ENCODE measurements at regions not wholly inside any gene's neighbourhood (a gene's known extent, or its start where the extent isn't known, plus 50 kb on each side); places are given as distances from the start of the nearest gene placed in this dataset.
"Not testable (repeated sequence)": the region's sequence is repeated elsewhere in the genome, so short reads cannot be mapped to it uniquely, and the experiment has no call there.

- no peak for ATAC-seq
Observed at GRCh38 chr18:35876243-35876642, 96.2 kb upstream of the RMP24 start.

DNA sequence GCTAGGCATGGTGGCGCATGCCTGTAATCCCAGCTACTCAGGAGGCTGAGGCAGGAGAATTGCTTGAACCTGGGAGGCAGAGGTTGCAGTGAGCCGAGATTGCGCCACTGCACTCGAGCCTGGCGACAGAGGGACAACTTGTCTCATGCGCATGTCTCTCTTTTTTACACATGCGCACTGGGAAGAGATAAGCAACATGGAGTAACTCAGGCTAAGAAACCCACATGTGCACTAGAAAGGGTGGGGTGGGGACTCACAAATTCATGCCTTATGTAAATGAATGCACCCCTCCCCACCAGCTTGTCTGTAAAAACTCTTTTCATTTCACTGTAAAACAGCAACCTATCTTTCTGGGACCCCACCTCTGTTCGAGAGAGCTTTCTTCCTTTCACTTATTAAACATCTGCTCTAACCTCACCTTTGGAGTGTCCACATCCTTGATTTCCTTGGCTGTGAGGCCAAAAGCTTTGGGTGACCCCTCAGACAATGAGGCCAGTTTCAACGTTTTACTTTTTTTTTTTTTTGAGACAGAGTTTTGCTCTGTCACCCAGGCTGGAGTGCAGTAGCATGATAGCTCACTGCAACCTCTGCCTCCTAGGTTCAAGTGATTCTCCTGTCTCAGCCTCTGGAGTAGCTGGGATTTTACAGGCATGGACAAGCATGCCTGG, 91.6 kb upstream of the RMP24 start:
- no peak for ATAC-seq

DNA sequence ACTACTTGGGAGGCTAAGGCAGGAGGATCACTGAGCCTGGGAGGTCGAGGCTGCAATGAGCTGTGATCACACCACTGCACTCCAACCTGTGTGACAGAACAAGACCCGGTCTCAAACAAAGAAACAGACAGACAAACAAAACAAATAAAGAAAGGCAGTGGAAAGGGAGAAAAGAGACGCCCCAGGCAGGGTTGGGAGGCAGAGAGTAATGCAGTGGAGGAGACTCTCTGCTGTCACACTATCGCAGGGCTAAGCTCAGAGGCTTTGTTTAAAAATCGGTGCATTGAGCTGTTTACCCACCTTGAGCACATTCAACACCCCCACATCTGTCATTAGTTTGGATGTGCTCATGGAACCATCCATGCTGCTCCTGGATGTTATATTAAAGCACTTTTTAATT, 84.2 kb upstream of the RMP24 start:
- no peak for ATAC-seq

DNA sequence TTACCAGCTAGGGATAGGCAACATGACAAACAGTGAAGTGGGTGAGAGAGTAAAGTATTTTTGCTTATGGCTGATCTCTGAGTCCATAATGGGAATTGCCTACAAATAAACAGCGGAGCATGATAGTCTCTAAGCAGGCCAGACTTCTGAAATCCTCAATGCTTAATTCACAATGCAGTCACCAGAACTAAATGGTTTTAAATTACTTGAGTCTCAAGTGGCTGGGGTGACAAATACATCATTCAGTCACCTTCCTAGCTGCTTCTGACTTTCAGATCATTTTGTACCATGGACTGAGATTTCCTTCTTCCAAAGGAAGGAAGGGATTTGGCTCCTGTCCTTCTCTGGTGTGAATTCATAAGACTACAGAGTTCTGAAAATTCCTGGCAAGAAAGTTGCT, 82.8 kb upstream of the RMP24 start:
- no peak for ATAC-seq

DNA sequence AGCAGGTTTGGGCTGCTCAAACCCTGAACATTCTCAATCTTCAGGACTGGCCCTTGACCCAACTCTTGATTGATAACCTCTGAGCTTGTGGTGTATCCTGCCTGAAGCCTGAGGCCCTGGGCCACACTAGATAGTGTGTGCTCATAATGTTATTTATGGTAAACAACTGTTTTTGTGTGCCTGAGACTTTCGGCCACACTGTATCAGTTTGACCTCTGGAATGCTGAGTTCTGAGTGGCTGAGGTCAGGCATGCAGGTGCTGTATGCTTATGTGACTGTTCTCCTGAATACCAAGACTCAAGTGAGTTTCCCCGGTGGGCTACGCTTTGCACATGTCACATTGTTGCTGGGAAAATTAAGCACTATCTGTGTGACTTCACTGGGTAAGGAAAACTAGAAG, 82.2 kb upstream of the RMP24 start:
- ATAC-seq: no peak

- no peak for ATAC-seq
Observed at GRCh38 chr18:35892118-35892517, 80.4 kb upstream of the RMP24 start.

- ATAC-seq: not testable (repeated sequence)
Observed at GRCh38 chr18:35897481-35897880, 75.0 kb upstream of the RMP24 start.

- ATAC-seq: peak; percentile 10
Observed at GRCh38 chr18:35904389-35905037, 68.0 kb upstream of the RMP24 start.

DNA sequence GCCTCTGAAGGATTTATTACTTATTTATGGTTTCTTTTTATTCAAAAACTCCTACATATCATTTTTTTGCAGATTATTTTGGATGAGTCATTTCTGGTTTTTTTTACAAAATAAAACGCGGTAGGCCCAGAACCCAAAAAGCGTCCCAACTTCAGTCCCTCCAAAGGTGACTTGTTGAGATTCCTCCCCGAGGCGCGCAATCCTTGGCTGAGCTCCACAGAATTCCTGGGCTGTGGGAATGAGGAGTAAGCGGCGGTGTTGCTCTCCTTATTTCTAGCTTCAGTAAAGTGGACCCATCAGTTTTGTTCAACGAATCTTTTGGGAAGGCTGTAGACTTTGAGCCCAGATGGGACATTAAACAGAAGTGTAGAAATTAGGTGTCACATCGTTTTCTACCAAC, 67.0 kb upstream of the RMP24 start:
- ATAC-seq: no peak

- not testable (repeated sequence) for ATAC-seq
Observed at GRCh38 chr18:35906291-35906690, 66.2 kb upstream of the RMP24 start.

- no peak for ATAC-seq
Observed at GRCh38 chr18:35910327-35910726, 62.2 kb upstream of the RMP24 start.

DNA sequence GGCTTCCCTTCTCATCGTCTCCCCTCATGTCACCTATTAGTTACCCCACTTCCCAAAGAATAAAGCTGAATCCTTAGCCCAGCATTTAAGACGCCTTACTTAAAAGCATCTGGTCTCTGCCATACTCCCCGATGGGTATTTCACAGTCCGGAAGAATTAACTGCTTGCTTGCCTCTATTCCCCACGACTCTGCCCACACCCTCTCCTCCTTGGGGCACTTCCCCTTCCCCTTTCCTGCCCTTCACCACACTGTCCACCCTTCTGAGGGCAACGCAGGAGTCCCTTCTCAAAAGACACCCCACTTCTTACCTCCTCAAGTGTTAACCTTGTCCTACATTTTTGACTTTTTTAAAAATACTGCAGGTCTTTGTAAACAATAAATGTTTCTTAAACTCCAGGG, 60.1 kb upstream of the RMP24 start:
- no peak for ATAC-seq

- ATAC-seq: no peak
Observed at GRCh38 chr18:35915056-35915455, 57.4 kb upstream of the RMP24 start.

GRCh38 chr18:35917043-35917442, 55.4 kb upstream of the RMP24 start:
- peak; percentile 25 for ATAC-seq

DNA sequence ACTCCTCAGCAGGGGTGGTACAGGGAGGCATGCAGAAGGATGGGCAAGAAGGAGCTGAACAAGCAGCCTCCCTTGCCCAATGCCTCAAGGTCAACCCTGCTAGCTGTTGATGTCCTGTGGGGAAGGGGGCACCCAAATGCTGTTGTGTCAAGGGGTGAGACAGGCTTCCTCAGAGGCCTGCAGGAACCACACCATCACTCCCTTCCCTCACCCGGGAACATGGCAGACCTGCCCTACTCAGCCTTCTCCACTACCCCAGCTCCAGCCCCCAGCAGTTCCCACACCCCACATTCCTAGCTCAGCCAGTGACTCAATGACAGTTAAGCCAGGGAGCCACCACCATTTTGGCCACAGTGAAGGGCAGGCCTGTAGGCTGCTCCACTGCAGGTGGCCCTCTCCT, 53.9 kb upstream of the RMP24 start:
- no peak for ATAC-seq

DNA sequence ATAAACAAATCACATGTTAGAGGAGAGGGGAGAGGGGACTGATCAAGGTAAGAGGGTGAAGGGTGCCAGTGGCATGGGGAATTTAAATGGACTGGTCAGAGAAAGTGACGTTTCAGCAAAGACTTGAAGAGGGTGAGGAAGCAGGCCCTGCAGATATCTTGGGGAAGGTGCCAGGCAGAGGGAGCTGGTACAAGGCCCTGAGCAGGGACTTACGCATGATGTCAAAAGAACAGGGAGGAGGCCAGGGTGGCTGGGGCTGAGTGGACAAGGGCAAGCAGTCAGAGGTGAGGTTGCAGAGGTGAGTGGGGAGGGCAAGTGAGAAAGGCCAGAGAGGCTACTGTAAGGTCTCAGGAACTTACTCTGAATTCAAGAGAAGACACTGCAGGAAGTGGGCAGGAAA, 53.3 kb upstream of the RMP24 start:
- ATAC-seq: no peak

GRCh38 chr18:35920623-35921022, 51.9 kb upstream of the RMP24 start:
- ATAC-seq: no peak

Data from esophagus mucosa (tissue), 1 donor.